ENCODE measurements at regions not wholly inside any gene's neighbourhood (a gene's known extent, or its start where the extent isn't known, plus 50 kb on each side); places are given as distances from the start of the nearest gene placed in this dataset.

- Histone ChIP-seq H3K36me3 (ENCODE audit: insufficient read depth, insufficient read length, low read length) (no peaks in the 10 kb centered on the region), H3K4me1 (ENCODE audit: insufficient read depth, insufficient read length) (peaks cover 6% of the 10 kb centered on the region), H3K9ac (ENCODE audit: insufficient read length, low read depth) (no peak overlapping the region), H3K27me3 (ENCODE audit: insufficient read depth, insufficient read length) (no peaks in the 10 kb centered on the region), H3K4me3 (ENCODE audit: insufficient read length, low read depth) (no peak overlapping the region), H3K9me3 (ENCODE audit: insufficient read depth, low read length) (no peaks in the 10 kb centered on the region)
- TF ChIP-seq ZNF274 (IDR thresholded peaks at IDR 0.05; ENCODE audit: low read depth, low read length) = no peak
- no peak for TF ChIP-seq YY1 (IDR thresholded peaks at IDR 0.05; ENCODE audit: insufficient read depth, insufficient read length)
- TF ChIP-seq SUZ12 (IDR thresholded peaks at IDR 0.05; ENCODE audit: extremely low read depth, insufficient read depth, insufficient read length) = no peak
- DNase-seq (ENCODE audit: low read depth, low spot score) = no peak
Measured at GRCh38 chr1:80776266-80776665, 1024.5 kb upstream of the ADGRL2 start.

GRCh38 chr1:80769208-80769750 is 1031.5 kb upstream of the ADGRL2 start:
- Histone ChIP-seq H3K4me1 (ENCODE audit: insufficient read depth, insufficient read length) (no peaks in the 10 kb centered on the region), H3K9ac (ENCODE audit: insufficient read length, low read depth) (no peak overlapping the region), H3K27me3 (ENCODE audit: insufficient read depth, insufficient read length) (no peaks in the 10 kb centered on the region), H3K4me3 (ENCODE audit: insufficient read length, low read depth) (no peak overlapping the region), H3K36me3 (ENCODE audit: insufficient read depth, insufficient read length, low read length) (no peaks in the 10 kb centered on the region), H3K9me3 (ENCODE audit: insufficient read depth, low read length) (no peaks in the 10 kb centered on the region)
- no peak for TF ChIP-seq YY1 (IDR thresholded peaks at IDR 0.05; ENCODE audit: insufficient read depth, insufficient read length)
- no peak for TF ChIP-seq SUZ12 (IDR thresholded peaks at IDR 0.05; ENCODE audit: extremely low read depth, insufficient read depth, insufficient read length)
- no peak for TF ChIP-seq ZNF274 (IDR thresholded peaks at IDR 0.05; ENCODE audit: low read depth, low read length)
- no peak for DNase-seq (ENCODE audit: low read depth, low spot score)

- Histone ChIP-seq H3K4me3 (ENCODE audit: insufficient read length, low read depth) (no peak overlapping the region), H3K4me1 (ENCODE audit: insufficient read depth, insufficient read length) (no peaks in the 10 kb centered on the region), H3K36me3 (ENCODE audit: insufficient read depth, insufficient read length, low read length) (no peaks in the 10 kb centered on the region), H3K9ac (ENCODE audit: insufficient read length, low read depth) (no peak overlapping the region), H3K9me3 (ENCODE audit: insufficient read depth, low read length) (no peaks in the 10 kb centered on the region), H3K27me3 (ENCODE audit: insufficient read depth, insufficient read length) (no peaks in the 10 kb centered on the region)
- no peak for TF ChIP-seq YY1 (IDR thresholded peaks at IDR 0.05; ENCODE audit: insufficient read depth, insufficient read length)
- no peak for TF ChIP-seq ZNF274 (IDR thresholded peaks at IDR 0.05; ENCODE audit: low read depth, low read length)
- TF ChIP-seq SUZ12 (IDR thresholded peaks at IDR 0.05; ENCODE audit: extremely low read depth, insufficient read depth, insufficient read length) = no peak
- no peak for DNase-seq (ENCODE audit: low read depth, low spot score)
Measured at GRCh38 chr1:80767711-80768110, 1033.0 kb upstream of the ADGRL2 start.

- Histone ChIP-seq H3K9me3 (ENCODE audit: insufficient read depth, low read length) (no peaks in the 10 kb centered on the region), H3K4me3 (ENCODE audit: insufficient read length, low read depth) (no peak overlapping the region), H3K4me1 (ENCODE audit: insufficient read depth, insufficient read length) (no peaks in the 10 kb centered on the region), H3K9ac (ENCODE audit: insufficient read length, low read depth) (no peak overlapping the region), H3K36me3 (ENCODE audit: insufficient read depth, insufficient read length, low read length) (no peaks in the 10 kb centered on the region), H3K27me3 (ENCODE audit: insufficient read depth, insufficient read length) (no peaks in the 10 kb centered on the region)
- no peak for DNase-seq (ENCODE audit: low read depth, low spot score)
- TF ChIP-seq YY1 (IDR thresholded peaks at IDR 0.05; ENCODE audit: insufficient read depth, insufficient read length) = no peak
- TF ChIP-seq ZNF274 (IDR thresholded peaks at IDR 0.05; ENCODE audit: low read depth, low read length) = no peak
- no peak for TF ChIP-seq SUZ12 (IDR thresholded peaks at IDR 0.05; ENCODE audit: extremely low read depth, insufficient read depth, insufficient read length)
Measured at GRCh38 chr1:80759354-80759753, 1041.4 kb upstream of the ADGRL2 start.

- no peak overlapping the region for H3K9ac ChIP-seq (ENCODE audit: insufficient read length, low read depth)
Measured at GRCh38 chr1:80755944-80756343, 1044.8 kb upstream of the ADGRL2 start.

GRCh38 chr1:80751204-80751603 is 1049.5 kb upstream of the ADGRL2 start:
- Histone ChIP-seq H3K4me3 (ENCODE audit: insufficient read length, low read depth) (no peak overlapping the region), H3K4me1 (ENCODE audit: insufficient read depth, insufficient read length) (no peaks in the 10 kb centered on the region), H3K9me3 (ENCODE audit: insufficient read depth, low read length) (no peaks in the 10 kb centered on the region; the same call in 1 of the 2 replicates), H3K36me3 (ENCODE audit: insufficient read depth, insufficient read length, low read length) (no peaks in the 10 kb centered on the region), H3K9ac (ENCODE audit: insufficient read length, low read depth) (no peak overlapping the region), H3K27me3 (ENCODE audit: insufficient read depth, insufficient read length) (no peaks in the 10 kb centered on the region)
- TF ChIP-seq ZNF274 (IDR thresholded peaks at IDR 0.05; ENCODE audit: low read depth, low read length) (no peak), SUZ12 (IDR thresholded peaks at IDR 0.05; ENCODE audit: extremely low read depth, insufficient read depth, insufficient read length) (no peak), YY1 (IDR thresholded peaks at IDR 0.05; ENCODE audit: insufficient read depth, insufficient read length) (no peak)
- no peak for DNase-seq (ENCODE audit: low read depth, low spot score)

More at GRCh38 chr1:80755944-80756343, 1044.8 kb upstream of the ADGRL2 start:
- Histone ChIP-seq H3K4me3 (ENCODE audit: insufficient read length, low read depth) (no peak overlapping the region), H3K9me3 (ENCODE audit: insufficient read depth, low read length) (no peaks in the 10 kb centered on the region; the same call in 1 of the 2 replicates), H3K4me1 (ENCODE audit: insufficient read depth, insufficient read length) (no peaks in the 10 kb centered on the region), H3K27me3 (ENCODE audit: insufficient read depth, insufficient read length) (no peaks in the 10 kb centered on the region), H3K36me3 (ENCODE audit: insufficient read depth, insufficient read length, low read length) (no peaks in the 10 kb centered on the region)
- TF ChIP-seq SUZ12 (IDR thresholded peaks at IDR 0.05; ENCODE audit: extremely low read depth, insufficient read depth, insufficient read length) (no peak), YY1 (IDR thresholded peaks at IDR 0.05; ENCODE audit: insufficient read depth, insufficient read length) (no peak), ZNF274 (IDR thresholded peaks at IDR 0.05; ENCODE audit: low read depth, low read length) (no peak)
- DNase-seq (ENCODE audit: low read depth, low spot score) = no peak

GRCh38 chr1:80731241-80731894 is 1069.4 kb upstream of the ADGRL2 start:
- Histone ChIP-seq H3K36me3 (ENCODE audit: insufficient read depth, insufficient read length, low read length) (no peaks in the 10 kb centered on the region), H3K27me3 (ENCODE audit: insufficient read depth, insufficient read length) (no peaks in the 10 kb centered on the region), H3K9me3 (ENCODE audit: insufficient read depth, low read length) (no peaks in the 10 kb centered on the region), H3K9ac (ENCODE audit: insufficient read length, low read depth) (no peak overlapping the region), H3K4me3 (ENCODE audit: insufficient read length, low read depth) (no peak overlapping the region), H3K4me1 (ENCODE audit: insufficient read depth, insufficient read length) (no peaks in the 10 kb centered on the region)
- TF ChIP-seq YY1 (IDR thresholded peaks at IDR 0.05; ENCODE audit: insufficient read depth, insufficient read length) (no peak), SUZ12 (IDR thresholded peaks at IDR 0.05; ENCODE audit: extremely low read depth, insufficient read depth, insufficient read length) (no peak), ZNF274 (IDR thresholded peaks at IDR 0.05; ENCODE audit: low read depth, low read length) (no peak)
- no peak for DNase-seq (ENCODE audit: low read depth, low spot score)
